Keratinocyte (primary cell): ENCODE measurements at regions not wholly inside any gene's neighbourhood (a gene's known extent, or its start where the extent isn't known, plus 50 kb on each side); places are given as distances from the start of the nearest gene placed in this dataset.

ENCODE experiments used
- DNase-seq: peaks from one replicate; pipeline ENCODE4 v3.0.0-alpha.2; 2011; ENCODE audit warnings: low read depth, missing footprints, low spot score
- FAIRE-seq: peaks from 2 replicates; lab custom pipeline; 2011; peaks lifted over from hg19 to GRCh38; lab: Jason Lieb, UNC
- H2AFZ ChIP-seq: 2 replicates; pipeline ENCODE4 v1.6.0; 2012; ENCODE audit warnings: low read length, control low read depth, inconsistent platforms; ENCODE audit not compliant: control insufficient read depth
- H3K27ac ChIP-seq: 2 replicates; pipeline ENCODE4 v1.5.1; 2011; ENCODE audit warnings: low read length; ENCODE audit not compliant: control insufficient read depth, insufficient read depth
- H3K27me3 ChIP-seq: 3 replicates; pipeline ENCODE4 v1.6.0; 2011; ENCODE audit warnings: low read length; ENCODE audit not compliant: control insufficient read depth, insufficient read depth; ENCODE audit errors: extremely low read depth
- H3K36me3 ChIP-seq, 2 experiments: 2 replicates in 1 of 2; 3 replicates in 1 of 2; pipeline ENCODE4 v1.5.1; 2011; ENCODE audit warnings: low read length in 2 of 2, mild to moderate bottlenecking in 1 of 2; ENCODE audit not compliant: control insufficient read depth in 2 of 2, insufficient read depth in 2 of 2; ENCODE audit errors: extremely low read depth in 1 of 2
- H3K4me1 ChIP-seq: 3 replicates; pipeline ENCODE4 v1.5.1; 2011; ENCODE audit warnings: low read length; ENCODE audit not compliant: control insufficient read depth, insufficient read depth; ENCODE audit errors: extremely low read depth
- H3K4me2 ChIP-seq: 3 replicates; pipeline ENCODE4 v1.6.0; 2011; ENCODE audit warnings: low read depth, low read length; ENCODE audit not compliant: control insufficient read depth, insufficient read depth; ENCODE audit errors: extremely low read depth
- H3K4me3 ChIP-seq, 3 experiments: fragments of 200-600 bp in 1 of 3; sonication (generic) in 1 of 3; 2 replicates in 2 of 3; 3 replicates in 1 of 3; pipeline ENCODE4 v1.5.1; 2011 to 2016; ENCODE audit warnings: low read length in 3 of 3, mild to moderate bottlenecking in 3 of 3, control low read depth in 2 of 3, inconsistent platforms in 1 of 3, low read depth in 1 of 3, mixed read lengths in 1 of 3, mixed run types in 1 of 3, moderate library complexity in 1 of 3; ENCODE audit not compliant: control insufficient read depth in 2 of 3, insufficient read depth in 2 of 3; ENCODE audit errors: extremely low read depth in 1 of 3
- H3K79me2 ChIP-seq: 2 replicates; pipeline ENCODE4 v1.6.0; 2012; ENCODE audit warnings: low read length; ENCODE audit not compliant: control insufficient read depth, insufficient read depth
- H3K9ac ChIP-seq: 3 replicates; pipeline ENCODE4 v1.6.0; 2011; ENCODE audit warnings: low read length; ENCODE audit not compliant: control insufficient read depth, insufficient read depth; ENCODE audit errors: extremely low read depth
- H3K9me1 ChIP-seq: 3 replicates; pipeline ENCODE4 v1.6.0; 2011; ENCODE audit warnings: low read length; ENCODE audit not compliant: control insufficient read depth, insufficient read depth; ENCODE audit errors: extremely low read depth
- H3K9me3 ChIP-seq: 2 replicates; pipeline ENCODE4 v1.5.1; 2012; ENCODE audit warnings: low read depth, low read length; ENCODE audit not compliant: control insufficient read depth
- H4K20me1 ChIP-seq: 3 replicates; pipeline ENCODE4 v1.6.0; 2011; ENCODE audit warnings: low read length; ENCODE audit not compliant: control insufficient read depth, insufficient read depth; ENCODE audit errors: extremely low read depth
- CTCF ChIP-seq, 3 experiments: IDR thresholded peaks in 1 of 3; conservative IDR thresholded peaks in 1 of 3; optimal IDR thresholded peaks in 1 of 3; 2 replicates in 2 of 3; 3 replicates in 1 of 3; pipeline versions ENCODE3 to v1.5.1; 2011; ENCODE audit warnings: low read length in 3 of 3, mild to moderate bottlenecking in 3 of 3, moderate library complexity in 2 of 3, control low read depth in 1 of 3, inconsistent platforms in 1 of 3; ENCODE audit not compliant: insufficient read depth in 2 of 3; ENCODE audit errors: extremely low read depth in 1 of 3
- EZH2 ChIP-seq: IDR thresholded peaks from one replicate; pipeline ENCODE4 v1.6.1; 2012; ENCODE audit warnings: inconsistent platforms, mild to moderate bottlenecking, low read length, moderate library complexity
- dilution Hi-C: fragments of 300-500 bp; cut with MboI; formaldehyde crosslinking; loops from one replicate; pipeline ENCODE4 v1.7.0; 2020; ENCODE audit warnings: low sequenced_read_pairs; ENCODE audit not compliant: extremely low pct_ligation_motif_present

DNA sequence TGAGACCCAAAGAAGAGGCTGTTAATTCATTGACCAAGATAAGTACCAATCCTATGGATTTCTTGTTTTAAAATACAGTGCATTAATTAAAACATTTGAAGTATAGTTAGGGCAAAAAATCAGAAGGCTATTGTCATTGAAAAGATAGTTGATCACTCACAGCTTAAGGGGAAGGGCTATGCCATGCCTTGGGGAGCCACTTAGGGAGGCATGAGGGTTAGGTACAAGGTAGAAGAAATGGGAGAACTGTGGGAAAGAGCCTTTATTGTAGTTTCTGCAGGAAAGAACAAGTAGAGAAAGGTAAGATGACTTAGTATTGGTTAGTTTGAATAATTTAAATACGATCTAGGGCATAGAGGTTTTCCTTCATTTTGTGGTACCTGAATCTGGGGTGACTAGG, 1285.5 kb upstream of the TMEFF2 start:
- Histone ChIP-seq H3K4me2 (no peak overlapping the region), H3K79me2 (no peaks in the 10 kb centered on the region), H3K9ac (no peak overlapping the region), H4K20me1 (no peaks in the 10 kb centered on the region), H3K4me1 (no peaks in the 10 kb centered on the region), H3K9me3 (no peaks in the 10 kb centered on the region), H3K27me3 (no peaks in the 10 kb centered on the region), H3K36me3 (no peaks in the 10 kb centered on the region), H2AFZ (no peak overlapping the region), H3K27ac (no peak overlapping the region), H3K4me3 (no peak overlapping the region), H3K9me1 (no peaks in the 10 kb centered on the region)
- TF ChIP-seq EZH2 (no peak), CTCF (optimal IDR thresholded peaks at IDR 0.05 in 1 of 3, IDR thresholded peaks at IDR 0.05 in 1 of 3, conservative IDR thresholded peaks at IDR 0.05 in 1 of 3; ENCODE audit: extremely low read depth in 1 of 3, insufficient read depth in 2 of 3, low read length in 3 of 3) (no peak)
- no peak for FAIRE-seq
- dilution Hi-C loops, result no loop called here
- no peak for DNase-seq

DNA sequence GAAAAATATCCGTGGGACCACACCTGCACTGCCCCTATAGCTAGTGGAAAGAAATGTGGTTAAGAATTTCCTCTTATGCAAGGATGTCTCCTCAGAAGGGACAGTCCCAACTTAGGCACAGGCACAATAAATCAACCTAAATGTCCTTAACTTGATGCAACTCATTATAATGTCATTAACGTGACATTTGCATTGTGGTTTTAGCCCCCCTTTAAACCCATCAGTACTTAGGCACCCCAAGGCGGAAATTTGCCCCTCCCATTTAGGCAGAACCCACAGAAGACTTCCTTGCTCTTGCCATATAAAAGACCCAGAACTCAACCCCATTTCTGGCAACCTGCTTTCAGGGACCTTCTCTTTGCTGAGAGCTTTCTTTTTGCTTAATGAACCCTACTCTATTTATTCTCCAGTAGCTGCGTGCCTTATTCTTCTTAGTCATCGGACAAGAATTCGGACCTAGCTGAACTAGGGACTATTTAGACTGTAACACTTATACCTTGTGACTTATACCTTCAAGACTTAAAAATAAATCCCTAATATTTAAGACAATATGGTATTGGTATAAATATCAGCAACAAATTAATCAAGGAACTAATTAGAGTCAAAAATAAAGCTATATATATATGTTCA, 1281.6 kb upstream of the TMEFF2 start:
- H4K20me1 ChIP-seq, result no peaks in the 10 kb centered on the region
- no peak overlapping the region for H3K4me3 ChIP-seq
- H3K9me1 ChIP-seq, result no peaks in the 10 kb centered on the region
- H3K27ac ChIP-seq, result no peak overlapping the region
- no peaks in the 10 kb centered on the region for H3K4me1 ChIP-seq
- H3K9me3 ChIP-seq, result no peaks in the 10 kb centered on the region
- FAIRE-seq, result no peak
- no peak overlapping the region for H3K4me2 ChIP-seq
- no peak for TF ChIP-seq EZH2
- no peak for TF ChIP-seq CTCF (optimal IDR thresholded peaks at IDR 0.05 in 1 of 3, IDR thresholded peaks at IDR 0.05 in 1 of 3, conservative IDR thresholded peaks at IDR 0.05 in 1 of 3; ENCODE audit: extremely low read depth in 1 of 3, insufficient read depth in 2 of 3, low read length in 3 of 3)
- no peaks in the 10 kb centered on the region for H3K79me2 ChIP-seq
- H3K9ac ChIP-seq, result no peak overlapping the region
- H3K27me3 ChIP-seq, result no peaks in the 10 kb centered on the region
- no peak overlapping the region for H2AFZ ChIP-seq
- no peak for DNase-seq
- dilution Hi-C loops, result no loop called here
- H3K36me3 ChIP-seq, result no peaks in the 10 kb centered on the region
